ENCODE measurements at regions not wholly inside any gene's neighbourhood (a gene's known extent, or its start where the extent isn't known, plus 50 kb on each side); places are given as distances from the start of the nearest gene placed in this dataset.

DNA sequence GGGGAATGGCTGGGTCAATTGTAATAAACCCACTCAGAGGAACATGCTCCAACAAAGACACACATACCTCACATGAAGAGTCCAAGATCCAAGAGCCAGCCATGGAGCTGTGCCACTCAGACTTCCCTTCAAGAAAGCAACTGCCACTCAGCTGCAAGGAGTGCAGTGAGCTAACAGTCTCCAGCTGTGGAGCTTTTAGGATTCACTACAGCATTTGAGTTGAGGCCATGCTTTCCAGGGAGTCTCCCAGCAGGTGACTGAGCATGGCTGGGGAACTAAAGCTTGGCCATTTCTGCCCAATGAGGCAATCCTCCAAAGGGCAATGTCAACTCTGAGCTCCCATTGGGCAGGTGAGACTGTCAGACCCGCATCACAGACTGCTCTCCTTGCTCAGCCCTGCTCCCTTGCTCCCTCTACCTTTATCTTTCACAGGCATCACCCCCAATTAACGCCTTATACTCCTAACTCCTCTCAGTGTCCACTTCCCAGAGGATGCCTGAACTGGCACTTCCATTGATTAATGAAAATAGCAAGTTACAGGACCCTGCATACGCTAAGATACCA lies 165.3 kb upstream of the CTNNB1 start:
- no peak overlapping the region for H3K4me2 ChIP-seq (ENCODE audit: control insufficient read depth, extremely low read depth, insufficient read depth, low read depth, low read length)
- no peak overlapping the region for H3K4me3 ChIP-seq (ENCODE audit: control insufficient read depth in 2 of 3, extremely low read depth in 1 of 3, insufficient read depth in 2 of 3, low read depth in 1 of 3, low read length in 3 of 3)
- TF ChIP-seq, protein P1, sequence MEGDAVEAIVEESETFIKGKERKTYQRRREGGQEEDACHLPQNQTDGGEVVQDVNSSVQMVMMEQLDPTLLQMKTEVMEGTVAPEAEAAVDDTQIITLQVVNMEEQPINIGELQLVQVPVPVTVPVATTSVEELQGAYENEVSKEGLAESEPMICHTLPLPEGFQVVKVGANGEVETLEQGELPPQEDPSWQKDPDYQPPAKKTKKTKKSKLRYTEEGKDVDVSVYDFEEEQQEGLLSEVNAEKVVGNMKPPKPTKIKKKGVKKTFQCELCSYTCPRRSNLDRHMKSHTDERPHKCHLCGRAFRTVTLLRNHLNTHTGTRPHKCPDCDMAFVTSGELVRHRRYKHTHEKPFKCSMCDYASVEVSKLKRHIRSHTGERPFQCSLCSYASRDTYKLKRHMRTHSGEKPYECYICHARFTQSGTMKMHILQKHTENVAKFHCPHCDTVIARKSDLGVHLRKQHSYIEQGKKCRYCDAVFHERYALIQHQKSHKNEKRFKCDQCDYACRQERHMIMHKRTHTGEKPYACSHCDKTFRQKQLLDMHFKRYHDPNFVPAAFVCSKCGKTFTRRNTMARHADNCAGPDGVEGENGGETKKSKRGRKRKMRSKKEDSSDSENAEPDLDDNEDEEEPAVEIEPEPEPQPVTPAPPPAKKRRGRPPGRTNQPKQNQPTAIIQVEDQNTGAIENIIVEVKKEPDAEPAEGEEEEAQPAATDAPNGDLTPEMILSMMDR (optimal IDR thresholded peaks at IDR 0.05 in 1 of 3, IDR thresholded peaks at IDR 0.05 in 1 of 3, conservative IDR thresholded peaks at IDR 0.05 in 1 of 3; ENCODE audit: extremely low read depth in 1 of 3, insufficient read depth in 2 of 3, low read length in 3 of 3): peak in 2 of 3 experiments; percentile 21 to 35
- TF ChIP-seq EZH2 (IDR thresholded peaks at IDR 0.05; ENCODE audit: low read length): no peak
- dilution Hi-C loops (cut with MboI; ENCODE audit: extremely low pct_ligation_motif_present, low sequenced_read_pairs): no loop called here
- no peaks in the 10 kb centered on the region for H3K4me1 ChIP-seq (ENCODE audit: control insufficient read depth, extremely low read depth, insufficient read depth, low read length)
- no peaks in the 10 kb centered on the region for H3K9me3 ChIP-seq (ENCODE audit: control insufficient read depth, low read depth, low read length)
- no peaks in the 10 kb centered on the region for H3K9me1 ChIP-seq (ENCODE audit: control insufficient read depth, extremely low read depth, insufficient read depth, low read length)
- H3K79me2 ChIP-seq (ENCODE audit: control insufficient read depth, insufficient read depth, low read length): no peaks in the 10 kb centered on the region
- no peak overlapping the region for H3K9ac ChIP-seq (ENCODE audit: control insufficient read depth, extremely low read depth, insufficient read depth, low read length)
- no peak overlapping the region for H2AFZ ChIP-seq (ENCODE audit: control insufficient read depth, low read length)
- DNase-seq (ENCODE audit: low read depth, low spot score) (no peak), FAIRE-seq (no peak)
- peaks cover 9% of the 10 kb centered on the region for H3K27me3 ChIP-seq (ENCODE audit: control insufficient read depth, extremely low read depth, insufficient read depth, low read length)
- no peaks in the 10 kb centered on the region for H3K36me3 ChIP-seq (ENCODE audit: control insufficient read depth in 2 of 2, extremely low read depth in 1 of 2, insufficient read depth in 2 of 2, low read length in 2 of 2)
- H4K20me1 ChIP-seq (ENCODE audit: control insufficient read depth, extremely low read depth, insufficient read depth, low read length): no peaks in the 10 kb centered on the region
- no peak overlapping the region for H3K27ac ChIP-seq (ENCODE audit: control insufficient read depth, insufficient read depth, low read length)

DNA sequence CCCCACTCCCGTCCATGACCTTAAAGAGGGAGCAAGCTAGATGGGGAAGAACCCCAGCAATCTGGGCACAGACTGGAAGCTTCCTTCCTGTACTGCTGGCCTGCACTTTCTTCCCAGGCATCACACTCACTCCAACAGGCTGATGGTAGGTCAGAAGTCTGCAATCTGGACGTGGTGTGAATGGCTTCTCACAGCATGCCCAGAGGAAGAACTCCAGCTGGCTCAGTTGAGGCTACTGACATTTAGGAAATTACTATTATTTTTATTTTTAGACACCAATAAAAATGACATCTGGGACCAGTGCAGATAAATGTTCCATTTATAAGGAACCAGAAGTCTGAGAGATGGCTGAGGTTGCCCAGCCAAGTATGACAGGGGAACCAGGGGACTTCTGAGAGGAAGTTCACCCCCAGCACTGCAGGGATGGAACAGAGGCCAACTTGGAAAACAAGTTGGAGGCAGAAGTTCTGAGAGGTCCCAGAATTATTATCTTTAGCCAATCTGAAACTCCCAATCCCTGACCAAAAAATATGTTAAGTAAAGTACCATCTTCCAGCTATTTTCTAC lies 163.8 kb upstream of the CTNNB1 start:
- no peak overlapping the region for H3K9ac ChIP-seq (ENCODE audit: control insufficient read depth, extremely low read depth, insufficient read depth, low read length)
- no peak overlapping the region for H3K4me3 ChIP-seq (ENCODE audit: control insufficient read depth in 2 of 3, extremely low read depth in 1 of 3, insufficient read depth in 2 of 3, low read depth in 1 of 3, low read length in 3 of 3)
- DNase-seq (ENCODE audit: low read depth, low spot score): no peak
- no peak overlapping the region for H2AFZ ChIP-seq (ENCODE audit: control insufficient read depth, low read length)
- H3K4me2 ChIP-seq (ENCODE audit: control insufficient read depth, extremely low read depth, insufficient read depth, low read depth, low read length): no peak overlapping the region
- no peaks in the 10 kb centered on the region for H3K9me3 ChIP-seq (ENCODE audit: control insufficient read depth, low read depth, low read length)
- H3K79me2 ChIP-seq (ENCODE audit: control insufficient read depth, insufficient read depth, low read length): no peaks in the 10 kb centered on the region
- H4K20me1 ChIP-seq (ENCODE audit: control insufficient read depth, extremely low read depth, insufficient read depth, low read length): no peaks in the 10 kb centered on the region
- dilution Hi-C loops (cut with MboI; ENCODE audit: extremely low pct_ligation_motif_present, low sequenced_read_pairs): no loop called here
- no peak for TF ChIP-seq EZH2 (IDR thresholded peaks at IDR 0.05; ENCODE audit: low read length)
- TF ChIP-seq, protein P1 (optimal IDR thresholded peaks at IDR 0.05 in 1 of 3, IDR thresholded peaks at IDR 0.05 in 1 of 3, conservative IDR thresholded peaks at IDR 0.05 in 1 of 3; ENCODE audit: extremely low read depth in 1 of 3, insufficient read depth in 2 of 3, low read length in 3 of 3): no peak
- H3K27ac ChIP-seq (ENCODE audit: control insufficient read depth, insufficient read depth, low read length): no peak overlapping the region
- H3K27me3 ChIP-seq (ENCODE audit: control insufficient read depth, extremely low read depth, insufficient read depth, low read length): peaks cover 8% of the 10 kb centered on the region
- no peaks in the 10 kb centered on the region for H3K36me3 ChIP-seq (ENCODE audit: control insufficient read depth in 2 of 2, extremely low read depth in 1 of 2, insufficient read depth in 2 of 2, low read length in 2 of 2)
- H3K4me1 ChIP-seq (ENCODE audit: control insufficient read depth, extremely low read depth, insufficient read depth, low read length): no peaks in the 10 kb centered on the region
- H3K9me1 ChIP-seq (ENCODE audit: control insufficient read depth, extremely low read depth, insufficient read depth, low read length): no peaks in the 10 kb centered on the region
- FAIRE-seq: no peak

Data from keratinocyte (primary cell).